ENCODE measurements at regions not wholly inside any gene's neighbourhood (a gene's known extent, or its start where the extent isn't known, plus 50 kb on each side); places are given as distances from the start of the nearest gene placed in this dataset.

DNA sequence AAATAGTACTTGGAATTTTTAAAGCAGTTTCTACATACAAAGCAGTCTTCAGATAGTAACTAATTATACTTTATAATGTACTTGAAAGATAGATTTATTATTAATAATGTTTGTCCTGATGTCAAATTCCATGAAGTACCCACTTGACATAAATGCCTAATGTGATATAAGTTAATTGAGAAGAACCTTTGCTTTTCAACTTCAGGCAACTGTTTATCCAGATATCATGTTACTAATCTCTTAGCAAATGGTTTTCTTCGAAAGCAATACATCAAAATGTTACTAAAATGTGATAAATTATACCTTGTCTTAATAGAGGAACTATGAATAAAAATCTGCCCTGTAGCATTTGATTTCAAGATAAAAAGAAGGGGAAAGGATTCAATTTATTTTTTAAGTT, 146.8 kb upstream of the FBXL17 start:
- TF ChIP-seq EZH2 (IDR thresholded peaks at IDR 0.05; ENCODE audit: borderline replicate concordance), result no peak
- TF ChIP-seq, protein P1, sequence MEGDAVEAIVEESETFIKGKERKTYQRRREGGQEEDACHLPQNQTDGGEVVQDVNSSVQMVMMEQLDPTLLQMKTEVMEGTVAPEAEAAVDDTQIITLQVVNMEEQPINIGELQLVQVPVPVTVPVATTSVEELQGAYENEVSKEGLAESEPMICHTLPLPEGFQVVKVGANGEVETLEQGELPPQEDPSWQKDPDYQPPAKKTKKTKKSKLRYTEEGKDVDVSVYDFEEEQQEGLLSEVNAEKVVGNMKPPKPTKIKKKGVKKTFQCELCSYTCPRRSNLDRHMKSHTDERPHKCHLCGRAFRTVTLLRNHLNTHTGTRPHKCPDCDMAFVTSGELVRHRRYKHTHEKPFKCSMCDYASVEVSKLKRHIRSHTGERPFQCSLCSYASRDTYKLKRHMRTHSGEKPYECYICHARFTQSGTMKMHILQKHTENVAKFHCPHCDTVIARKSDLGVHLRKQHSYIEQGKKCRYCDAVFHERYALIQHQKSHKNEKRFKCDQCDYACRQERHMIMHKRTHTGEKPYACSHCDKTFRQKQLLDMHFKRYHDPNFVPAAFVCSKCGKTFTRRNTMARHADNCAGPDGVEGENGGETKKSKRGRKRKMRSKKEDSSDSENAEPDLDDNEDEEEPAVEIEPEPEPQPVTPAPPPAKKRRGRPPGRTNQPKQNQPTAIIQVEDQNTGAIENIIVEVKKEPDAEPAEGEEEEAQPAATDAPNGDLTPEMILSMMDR (IDR thresholded peaks at IDR 0.05; ENCODE audit: poor library complexity), result no peak
